ENCODE measurements at regions not wholly inside any gene's neighbourhood (a gene's known extent, or its start where the extent isn't known, plus 50 kb on each side); places are given as distances from the start of the nearest gene placed in this dataset.

GRCh38 chr2:133953524-133953923, 300.3 kb upstream of the MGAT5 start:
- no peak for DNase-seq

- no peak for DNase-seq
Observed at GRCh38 chr2:133954636-133955035, 299.2 kb upstream of the MGAT5 start.

GRCh38 chr2:133955169-133955568, 298.7 kb upstream of the MGAT5 start:
- DNase-seq = no peak

- DNase-seq = no peak
Observed at GRCh38 chr2:133956434-133956935, 297.4 kb upstream of the MGAT5 start.

GRCh38 chr2:133957724-133958480, 296.0 kb upstream of the MGAT5 start:
- no peak for DNase-seq

GRCh38 chr2:133959066-133959465, 294.8 kb upstream of the MGAT5 start:
- no peak for DNase-seq

GRCh38 chr2:133966720-133967304, 287.1 kb upstream of the MGAT5 start:
- no peak for DNase-seq

GRCh38 chr2:133967326-133967725, 286.5 kb upstream of the MGAT5 start:
- DNase-seq = no peak

GRCh38 chr2:133968446-133968845, 285.4 kb upstream of the MGAT5 start:
- DNase-seq = no peak

GRCh38 chr2:133970641-133971040, 283.2 kb upstream of the MGAT5 start:
- no peak for DNase-seq

- DNase-seq = no peak
Observed at GRCh38 chr2:133972297-133972696, 281.6 kb upstream of the MGAT5 start.

- no peak for DNase-seq
Observed at GRCh38 chr2:133972786-133973185, 281.1 kb upstream of the MGAT5 start.

- no peak for DNase-seq
Observed at GRCh38 chr2:133974353-133974752, 279.5 kb upstream of the MGAT5 start.

GRCh38 chr2:133975135-133975534, 278.7 kb upstream of the MGAT5 start:
- no peak for DNase-seq

- DNase-seq = no peak
Observed at GRCh38 chr2:133975676-133976428, 278.0 kb upstream of the MGAT5 start.

- no peak for DNase-seq
Observed at GRCh38 chr2:133976659-133977058, 277.2 kb upstream of the MGAT5 start.

GRCh38 chr2:133977405-133977804, 276.5 kb upstream of the MGAT5 start:
- DNase-seq = no peak

GRCh38 chr2:133982256-133982655, 271.6 kb upstream of the MGAT5 start:
- DNase-seq = no peak

GRCh38 chr2:133985563-133985962, 268.3 kb upstream of the MGAT5 start:
- DNase-seq = no peak

- DNase-seq = no peak
Observed at GRCh38 chr2:133986081-133986837, 267.6 kb upstream of the MGAT5 start.

GRCh38 chr2:133986881-133987795, 266.7 kb upstream of the MGAT5 start:
- DNase-seq = no peak

- DNase-seq = no peak
Observed at GRCh38 chr2:133988316-133988891, 265.5 kb upstream of the MGAT5 start.

Data from NCI-H187 treated with DMSO at 0.1 percent for 48 hours (cell line).